Gastrocnemius medialis (tissue), 4 donors: ENCODE measurements at regions not wholly inside any gene's neighbourhood (a gene's known extent, or its start where the extent isn't known, plus 50 kb on each side); places are given as distances from the start of the nearest gene placed in this dataset.

Experiments
- ATAC-seq, 2 donors: fragments of 150-250 bp; one replicate each; pipeline ENCODE4 v1.9.1; 2016
- DNase-seq, 2 donors: peaks; one replicate each; pipeline ENCODE4 v3.0.0-alpha.2; 2019
- H3K27ac ChIP-seq, 4 donors: fragments of 200-600 bp; sonication (generic); 1 replicate in 1 of 4; 2 replicates in 3 of 4; pipeline ENCODE4 v1.5.1; 2016 to 2018; ENCODE audit warnings: mild to moderate bottlenecking in 2 of 4, moderate library complexity in 1 of 4
- H3K27me3 ChIP-seq, 3 donors: fragments of 200-600 bp; sonication (generic) in 2 of 3; 1 replicate in 1 of 3; 2 replicates in 2 of 3; pipeline versions ENCODE4 v1.5.1 to v1.6.0; 2016 to 2019; ENCODE audit warnings: mild to moderate bottlenecking in 1 of 3, moderate library complexity in 1 of 3
- H3K36me3 ChIP-seq, 2 donors: fragments of 200-600 bp; sonication (generic) in 1 of 2; one replicate each; pipeline ENCODE4 v1.5.1; 2017 to 2018
- H3K4me1 ChIP-seq, 2 donors: fragments of 200-600 bp; sonication (generic) in 1 of 2; one replicate each; pipeline ENCODE4 v1.5.1; 2016 to 2017; ENCODE audit warnings: mild to moderate bottlenecking in 2 of 2
- H3K4me3 ChIP-seq, 4 donors: fragments of 200-600 bp; sonication (generic) in 3 of 4; 1 replicate in 1 of 4; 2 replicates in 3 of 4; pipeline ENCODE4 v1.5.1; 2016 to 2019; ENCODE audit warnings: mild to moderate bottlenecking in 2 of 4
- H3K9me3 ChIP-seq, 3 donors: fragments of 200-600 bp; sonication (generic) in 2 of 3; 1 replicate in 1 of 3; 2 replicates in 2 of 3; pipeline ENCODE4 v1.5.1; 2016 to 2019
- POLR2A ChIP-seq, 2 donors: fragments of 450-650 bp; IDR thresholded peaks; one replicate each; pipeline ENCODE4 v1.6.1; 2017; ENCODE audit warnings: antibody characterized with exemption in 2 of 2, mild to moderate bottlenecking in 2 of 2, moderate library complexity in 2 of 2
- in situ Hi-C, 4 donors: fragments of 200-750 bp; cut with MboI; loops; one replicate each; pipeline versions ENCODE4 v1.15.0 to v1.8.0; 2017; ENCODE audit warnings: low sequenced_read_pairs in 4 of 4
- intact Hi-C: fragments of 100-400 bp; cut with DNase I; formaldehyde crosslinking; loops from one replicate; pipeline ENCODE4 v1.15.1; 2023; ENCODE audit warnings: low total_unique reads
- TF ChIP-seq, protein P1 (sequence below), 5 experiments: fragments of 450-650 bp in 3 of 5; fragments of 200-600 bp in 2 of 5; sonication (generic) in 2 of 5; IDR thresholded peaks in 4 of 5; conservative IDR thresholded peaks in 1 of 5; 1 replicate in 4 of 5; 2 replicates in 1 of 5; pipeline ENCODE4 v1.5.1; 2016 to 2019; ENCODE audit warnings: antibody characterized with exemption in 5 of 5, mild to moderate bottlenecking in 3 of 5, moderate library complexity in 3 of 5

DNA sequence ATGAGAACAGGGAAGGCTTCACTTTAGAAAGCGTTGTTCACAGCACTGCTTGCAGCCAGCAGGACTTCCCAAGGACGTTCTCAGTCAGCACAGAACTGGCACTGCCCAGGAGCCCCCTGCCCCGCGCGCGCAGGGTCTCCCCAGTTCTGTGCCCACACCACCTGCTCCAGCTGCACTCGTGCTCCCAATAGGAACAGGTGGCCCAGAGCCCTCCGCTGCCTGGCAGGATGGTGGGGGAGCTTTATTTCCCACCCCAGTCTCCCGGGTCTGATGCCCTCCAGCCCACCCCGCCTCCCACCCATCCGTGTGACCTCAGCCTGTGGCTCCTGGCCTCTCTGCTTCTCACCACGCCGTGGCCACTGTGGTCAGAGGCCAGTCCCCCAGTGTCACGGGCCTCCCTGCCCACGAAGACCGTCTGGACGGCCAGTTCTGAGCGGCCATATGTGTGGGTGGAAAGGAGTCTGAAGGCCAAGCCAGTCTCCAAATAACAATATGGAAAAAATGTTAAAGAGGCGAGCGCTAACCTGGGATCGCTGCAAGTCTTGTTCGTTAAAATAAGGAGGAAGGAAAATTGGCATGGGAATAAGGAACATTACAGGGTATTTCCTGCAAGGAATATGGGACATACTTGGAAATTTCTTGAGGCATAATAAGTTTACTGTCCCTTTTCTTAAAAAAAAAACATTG, 54.6 kb upstream of the PCSK6 start:
- Histone ChIP-seq H3K27ac (no peak overlapping the region), H3K36me3 (no peaks in the 10 kb centered on the region), H3K9me3 (no peaks in the 10 kb centered on the region), H3K27me3 (peaks cover 9 to 23% (median 15%) of the 10 kb centered on the region in 3 donors), H3K4me1 (no peaks in the 10 kb centered on the region), H3K4me3 (no peak overlapping the region)
- DNase-seq (no peak), ATAC-seq (no peak)
- in situ Hi-C loops = no loop called here
- intact Hi-C loops = no loop called here
- TF ChIP-seq POLR2A (IDR thresholded peaks at IDR 0.05) = no peak
- TF ChIP-seq, protein P1, sequence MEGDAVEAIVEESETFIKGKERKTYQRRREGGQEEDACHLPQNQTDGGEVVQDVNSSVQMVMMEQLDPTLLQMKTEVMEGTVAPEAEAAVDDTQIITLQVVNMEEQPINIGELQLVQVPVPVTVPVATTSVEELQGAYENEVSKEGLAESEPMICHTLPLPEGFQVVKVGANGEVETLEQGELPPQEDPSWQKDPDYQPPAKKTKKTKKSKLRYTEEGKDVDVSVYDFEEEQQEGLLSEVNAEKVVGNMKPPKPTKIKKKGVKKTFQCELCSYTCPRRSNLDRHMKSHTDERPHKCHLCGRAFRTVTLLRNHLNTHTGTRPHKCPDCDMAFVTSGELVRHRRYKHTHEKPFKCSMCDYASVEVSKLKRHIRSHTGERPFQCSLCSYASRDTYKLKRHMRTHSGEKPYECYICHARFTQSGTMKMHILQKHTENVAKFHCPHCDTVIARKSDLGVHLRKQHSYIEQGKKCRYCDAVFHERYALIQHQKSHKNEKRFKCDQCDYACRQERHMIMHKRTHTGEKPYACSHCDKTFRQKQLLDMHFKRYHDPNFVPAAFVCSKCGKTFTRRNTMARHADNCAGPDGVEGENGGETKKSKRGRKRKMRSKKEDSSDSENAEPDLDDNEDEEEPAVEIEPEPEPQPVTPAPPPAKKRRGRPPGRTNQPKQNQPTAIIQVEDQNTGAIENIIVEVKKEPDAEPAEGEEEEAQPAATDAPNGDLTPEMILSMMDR (IDR thresholded peaks at IDR 0.05 in 4 of 5, conservative IDR thresholded peaks at IDR 0.05 in 1 of 5) = no peak

DNA sequence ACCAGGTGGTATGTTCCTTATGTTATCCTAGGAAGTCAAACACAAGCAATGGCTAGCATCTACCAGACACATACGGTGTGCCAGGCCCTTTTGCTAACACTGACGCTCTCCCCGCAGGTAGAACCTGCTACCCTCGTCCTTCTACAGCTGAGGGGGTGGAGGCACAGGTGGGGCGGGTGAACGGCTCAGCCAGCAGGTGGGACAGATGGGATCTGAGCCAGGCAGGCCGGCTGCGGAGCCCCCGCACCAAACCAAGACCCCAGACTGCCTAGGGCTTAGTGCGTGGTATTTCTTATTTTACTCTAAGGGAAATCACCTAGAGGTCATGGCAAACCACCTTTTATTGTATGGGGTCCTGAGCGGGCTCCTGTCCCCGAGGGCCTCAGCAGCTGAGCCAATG, 53.9 kb upstream of the PCSK6 start:
- no peaks in the 10 kb centered on the region for H3K36me3 ChIP-seq
- in situ Hi-C loops = no loop called here

DNA sequence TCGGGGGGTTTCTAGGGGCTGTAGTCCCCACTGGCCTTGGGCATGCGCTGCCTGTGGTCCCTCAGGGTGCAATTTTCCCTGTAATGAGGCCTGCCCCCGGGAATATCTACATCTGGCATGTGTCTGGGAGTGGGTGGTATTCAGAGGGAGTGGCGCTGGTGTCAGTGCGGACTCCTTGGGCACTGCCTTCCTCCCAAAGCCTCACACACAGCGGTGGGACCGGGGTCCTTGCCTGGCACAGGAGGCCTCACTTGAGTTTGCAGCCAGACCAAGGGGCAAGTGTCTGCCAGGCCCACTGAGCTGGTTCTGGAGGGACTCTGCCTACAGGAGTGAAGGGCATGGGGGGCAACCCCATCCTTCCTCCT, 53.5 kb upstream of the PCSK6 start:
- Histone ChIP-seq H3K4me1 (no peaks in the 10 kb centered on the region), H3K4me3 (no peak overlapping the region), H3K27ac (no peak overlapping the region), H3K9me3 (no peaks in the 10 kb centered on the region), H3K27me3 (peaks cover 9 to 23% (median 15%) of the 10 kb centered on the region in 3 donors), H3K36me3 (no peaks in the 10 kb centered on the region)
- in situ Hi-C loops (no loop called here), intact Hi-C loops (no loop called here)
- DNase-seq (no peak), ATAC-seq (no peak)
- TF ChIP-seq POLR2A (IDR thresholded peaks at IDR 0.05) = no peak
- TF ChIP-seq, protein P1 (IDR thresholded peaks at IDR 0.05 in 4 of 5, conservative IDR thresholded peaks at IDR 0.05 in 1 of 5) = no peak

More for the DNA sequence above, 53.9 kb upstream of the PCSK6 start:
- no peak overlapping the region for H3K27ac ChIP-seq
- TF ChIP-seq, protein P1 (IDR thresholded peaks at IDR 0.05 in 4 of 5, conservative IDR thresholded peaks at IDR 0.05 in 1 of 5) = no peak
- TF ChIP-seq POLR2A (IDR thresholded peaks at IDR 0.05) = no peak
- no peak for ATAC-seq
- no peak overlapping the region for H3K4me3 ChIP-seq
- no peaks in the 10 kb centered on the region for H3K4me1 ChIP-seq
- H3K9me3 ChIP-seq = no peaks in the 10 kb centered on the region
- H3K27me3 ChIP-seq = peaks cover 9 to 23% (median 15%) of the 10 kb centered on the region in 3 donors
- DNase-seq = no peak
- intact Hi-C loops = no loop called here

DNA sequence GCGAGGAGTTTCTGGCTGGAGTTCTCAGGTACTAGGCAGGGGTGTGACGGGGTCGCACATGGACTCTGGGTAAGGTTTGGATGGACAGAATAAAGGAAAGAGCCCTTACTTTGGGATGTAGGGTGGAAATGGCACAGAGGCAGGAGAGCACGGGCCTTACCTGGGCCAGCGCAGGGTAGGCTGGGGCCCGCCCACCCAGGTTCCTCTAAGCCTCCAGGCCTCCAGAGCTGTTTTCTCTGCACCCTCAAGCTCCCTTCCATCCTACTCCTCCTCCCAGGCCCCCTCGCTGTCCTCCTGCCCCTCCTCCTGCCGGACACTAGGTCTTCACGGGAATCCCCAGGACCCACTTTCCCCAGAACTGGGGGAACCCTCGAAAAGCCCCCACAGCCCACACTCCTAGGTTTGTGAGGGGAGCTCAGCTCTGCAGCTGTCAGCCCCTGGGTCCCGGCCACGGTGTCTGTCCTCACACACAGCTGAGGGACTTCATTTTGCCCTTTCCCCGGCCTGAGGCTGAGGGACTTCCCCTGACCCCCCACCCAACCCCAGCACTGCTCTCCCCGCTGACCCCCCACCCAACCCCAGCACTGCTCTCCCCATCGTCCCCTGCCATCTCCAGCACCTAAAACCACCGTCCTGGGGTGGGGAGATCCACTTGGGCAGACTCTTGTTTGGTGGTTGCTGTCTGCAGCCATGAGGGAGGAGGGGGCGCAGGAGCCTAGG, 53.0 kb upstream of the PCSK6 start:
- peak in 1 of 2 donors; percentile 45 for DNase-seq
- H3K4me3 ChIP-seq = no peak overlapping the region
- no peak for ATAC-seq
- TF ChIP-seq, protein P1 (IDR thresholded peaks at IDR 0.05 in 4 of 5, conservative IDR thresholded peaks at IDR 0.05 in 1 of 5) = no peak
- TF ChIP-seq POLR2A (IDR thresholded peaks at IDR 0.05) = no peak
- intact Hi-C loops (no loop called here), in situ Hi-C loops (no loop called here)
- H3K27me3 ChIP-seq = peaks cover 7 to 18% (median 15%) of the 10 kb centered on the region in 3 donors
- no peaks in the 10 kb centered on the region for H3K9me3 ChIP-seq
- H3K4me1 ChIP-seq = no peaks in the 10 kb centered on the region
- H3K27ac ChIP-seq = no peak overlapping the region
- H3K36me3 ChIP-seq = no peaks in the 10 kb centered on the region
